B cell (primary cell): ENCODE measurements at regions not wholly inside any gene's neighbourhood (a gene's known extent, or its start where the extent isn't known, plus 50 kb on each side); places are given as distances from the start of the nearest gene placed in this dataset.

Experiments
- ATAC-seq: fragments of 200-7000 bp; cut with Tn5 transposase; one replicate; pipeline ENCODE4 v1.10.0; 2021; ENCODE audit warnings: low read depth, mild to moderate bottlenecking, moderate number of reproducible peaks, moderate library complexity
- CTCF ChIA-PET: fragments of 350-600 bp; sonication (Branson Sonifier 250); formaldehyde crosslinking; loops from one replicate; lab custom pipeline; 2021; ENCODE audit warnings: antibody characterized with exemption, inconsistent platforms; lab: Charles Lee
- POLR2A ChIA-PET: fragments of 350-600 bp; sonication (Branson Sonifier 250); formaldehyde crosslinking; loops from one replicate; lab custom pipeline; 2021; ENCODE audit warnings: antibody characterized with exemption; lab: Charles Lee
- DNase-seq: peaks from one replicate; pipeline ENCODE4 v3.0.0; 2013
- H2AFZ ChIP-seq: 2 replicates; pipeline ENCODE4 v1.6.1; 2012; ENCODE audit warnings: mild to moderate bottlenecking, low read depth, low read length; ENCODE audit not compliant: insufficient read depth, poor library complexity, severe bottlenecking
- H3K27ac ChIP-seq, 2 donors: 1 replicate in 1 of 2; 2 replicates in 1 of 2; pipeline ENCODE4 v1.5.1; 2012 to 2013; ENCODE audit warnings: low read length in 2 of 2, mild to moderate bottlenecking in 2 of 2, moderate library complexity in 1 of 2
- H3K27me3 ChIP-seq, 4 experiments: fragments of 200-600 bp in 1 of 4; sonication (generic) in 1 of 4; replicated peaks in 1 of 4; 1 replicate in 2 of 4; 2 replicates in 2 of 4; pipeline versions ENCODE4 v1.6.1 to v1.7.0; 2013 to 2016; ENCODE audit warnings: low read length in 3 of 4, mild to moderate bottlenecking in 2 of 4, mixed read lengths in 1 of 4, moderate library complexity in 1 of 4; ENCODE audit not compliant: insufficient read depth in 4 of 4, control insufficient read depth in 3 of 4; ENCODE audit errors: control extremely low read depth in 1 of 4
- H3K36me3 ChIP-seq, 2 experiments: replicated peaks in 1 of 2; 1 replicate in 1 of 2; 2 replicates in 1 of 2; pipeline versions ENCODE4 v1.6.1 to v1.7.1; 2013; ENCODE audit warnings: low read length in 1 of 2; ENCODE audit not compliant: insufficient read depth in 2 of 2, control insufficient read depth in 1 of 2; ENCODE audit errors: control extremely low read depth in 1 of 2, extremely low read depth in 1 of 2
- H3K4me1 ChIP-seq, 2 donors: fragments of 200-600 bp in 1 of 2; sonication (generic) in 1 of 2; 1 replicate in 1 of 2; 2 replicates in 1 of 2; pipeline versions ENCODE4 v1.5.1 to v1.6.1; 2013 to 2017; ENCODE audit warnings: low read length in 2 of 2; ENCODE audit not compliant: control insufficient read depth in 2 of 2, insufficient read depth in 2 of 2
- H3K4me2 ChIP-seq: replicated peaks from 2 replicates; pipeline ENCODE3; 2012; ENCODE audit warnings: mild to moderate bottlenecking, low read depth, low read length; ENCODE audit not compliant: poor library complexity, severe bottlenecking
- H3K4me3 ChIP-seq, 5 experiments: fragments of 200-600 bp in 1 of 5; sonication (generic) in 1 of 5; 1 replicate in 3 of 5; 2 replicates in 2 of 5; pipeline versions ENCODE4 v1.5.1 to v1.7.0; 2011 to 2016; ENCODE audit warnings: low read length in 4 of 5, mild to moderate bottlenecking in 4 of 5, low read depth in 2 of 5, control low read depth in 1 of 5, moderate library complexity in 1 of 5; ENCODE audit not compliant: insufficient read depth in 1 of 5; ENCODE audit errors: control extremely low read depth in 1 of 5, extremely low read depth in 1 of 5
- H3K79me2 ChIP-seq: fragments of 200-600 bp; sonication (generic); one replicate; pipeline ENCODE4 v1.6.0; 2016; ENCODE audit warnings: low read length; ENCODE audit not compliant: control insufficient read depth, insufficient read depth
- H3K9ac ChIP-seq: fragments of 200-600 bp; sonication (generic); 2 replicates; pipeline ENCODE4 v1.6.1; 2017; ENCODE audit warnings: mild to moderate bottlenecking, low read length, moderate library complexity
- H3K9me3 ChIP-seq, 3 donors: one replicate each; pipeline versions ENCODE4 v1.6.1 to v1.7.1; 2013; ENCODE audit warnings: low read length in 2 of 3; ENCODE audit not compliant: control insufficient read depth in 2 of 3, insufficient read depth in 1 of 3; ENCODE audit errors: control extremely low read depth in 1 of 3
- H4K20me1 ChIP-seq: 2 replicates; pipeline ENCODE4 v1.6.0; 2012; ENCODE audit warnings: mild to moderate bottlenecking, low read length; ENCODE audit not compliant: insufficient read depth, control insufficient read depth, poor library complexity, severe bottlenecking
- H3K27ac Mint-ChIP-seq: one replicate; pipeline ENCODE4 v1.8.0; 2021; ENCODE audit warnings: mixed read lengths
- H3K27me3 Mint-ChIP-seq: one replicate; pipeline ENCODE4 v1.8.0; 2021; ENCODE audit warnings: mixed read lengths
- H3K4me1 Mint-ChIP-seq: one replicate; pipeline ENCODE4 v1.8.0; 2021; ENCODE audit warnings: mixed read lengths
- H3K4me3 Mint-ChIP-seq: one replicate; pipeline ENCODE4 v1.8.0; 2021; ENCODE audit warnings: mixed read lengths
- H3K9me3 Mint-ChIP-seq: one replicate; pipeline ENCODE4 v1.8.0; 2022; ENCODE audit warnings: mixed read lengths; ENCODE audit not compliant: insufficient read depth
- CTCF ChIP-seq: fragments of 200-600 bp; IDR thresholded peaks from one replicate; pipeline ENCODE4 v1.8.0; 2022; ENCODE audit warnings: antibody characterized with exemption, mild to moderate bottlenecking
- EZH2 ChIP-seq: IDR thresholded peaks from 2 replicates; pipeline ENCODE4 v1.6.1; 2012; ENCODE audit warnings: borderline replicate concordance, low read depth, mild to moderate bottlenecking, moderate library complexity, low read length; ENCODE audit not compliant: insufficient read depth, poor library complexity, severe bottlenecking
- WGBS: methylation state at CpG from one replicate; pipeline ENCODE4 v1.1.5; 2013; ENCODE audit warnings: missing lambda C conversion rate; ENCODE audit not compliant: insufficient coverage; 5-methylcytosine and 5-hydroxymethylcytosine counted together
- intact Hi-C: fragments of 100-400 bp; cut with micrococcal nuclease; formaldehyde crosslinking; loops from one replicate; pipeline ENCODE4 v1.10.0; 2022

- POLR2A ChIA-PET, result no interaction called here
- H3K4me1 Mint-ChIP-seq, result no peaks in the 10 kb centered on the region
- Histone ChIP-seq H3K4me1 (no peaks in the 10 kb centered on the region), H3K9me3 (no peaks in the 10 kb centered on the region), H3K4me2 (no peak overlapping the region), H3K27me3 (peaks cover 0 to 10% (median 4%) of the 10 kb centered on the region in 4 experiments), H2AFZ (no peak overlapping the region), H4K20me1 (no peaks in the 10 kb centered on the region), H3K27ac (no peak overlapping the region), H3K36me3 (no peaks in the 10 kb centered on the region), H3K9ac (no peak overlapping the region), H3K79me2 (no peaks in the 10 kb centered on the region), H3K4me3 (no peak overlapping the region)
- H3K27me3 Mint-ChIP-seq, result peaks cover 55% of the 10 kb centered on the region
- WGBS, result 49% methylated on average over 2 of the region's 3 CpGs
- CTCF ChIA-PET, result interaction anchor here (0.6 to 2.1 kb wide), 7 partner anchors 107 to 552 kb away, joined by 3 to 12 read pairs (median 6); partner anchors contain the start of gene SRD5A3
- intact Hi-C loops, result loop anchor here (1.0 to 5.0 kb wide), 4 partner anchors 390 to 1414 kb away; partner anchors contain the start of gene SRD5A3
- DNase-seq (peak; percentile 23), ATAC-seq (no peak)
- no peak overlapping the region for H3K27ac Mint-ChIP-seq
- TF ChIP-seq CTCF (peak; percentile 68), EZH2 (no peak)
- no peak overlapping the region for H3K4me3 Mint-ChIP-seq
- no peaks in the 10 kb centered on the region for H3K9me3 Mint-ChIP-seq
These were observed 82.9 kb upstream of the EXOC1L start for GRCh38 chr4:55736605-55737183.

- H3K36me3 ChIP-seq, result no peaks in the 10 kb centered on the region
- Mint-ChIP-seq H3K27me3 (peaks cover 32% of the 10 kb centered on the region), H3K4me3 (no peak overlapping the region), H3K27ac (no peak overlapping the region), H3K4me1 (no peaks in the 10 kb centered on the region), H3K9me3 (no peaks in the 10 kb centered on the region)
- H2AFZ ChIP-seq, result no peak overlapping the region
- POLR2A ChIA-PET, result no interaction called here
- peaks cover 0 to 1% (median 0%) of the 10 kb centered on the region in 4 experiments for H3K27me3 ChIP-seq
- TF ChIP-seq EZH2 (no peak), CTCF (no peak)
- H3K4me1 ChIP-seq, result no peaks in the 10 kb centered on the region
- intact Hi-C loops, result no loop called here
- no peaks in the 10 kb centered on the region for H3K79me2 ChIP-seq
- ATAC-seq (no peak), DNase-seq (no peak)
- H3K9ac ChIP-seq, result no peak overlapping the region
- H4K20me1 ChIP-seq, result no peaks in the 10 kb centered on the region
- no peak overlapping the region for H3K4me3 ChIP-seq
- H3K9me3 ChIP-seq, result no peaks in the 10 kb centered on the region
- H3K4me2 ChIP-seq, result no peak overlapping the region
- H3K27ac ChIP-seq, result no peak overlapping the region
- CTCF ChIA-PET, result interaction anchor here (0.6 kb wide), 1 partner anchor 332 kb away, joined by 3 read pairs; no protein-coding TSS in a partner anchor
- WGBS, result 92% methylated on average over 5 of the region's 5 CpGs
These were observed 76.9 kb upstream of the EXOC1L start for GRCh38 chr4:55742655-55743202.
